Fibroblast of lung (primary cell): ENCODE measurements at regions not wholly inside any gene's neighbourhood (a gene's known extent, or its start where the extent isn't known, plus 50 kb on each side); places are given as distances from the start of the nearest gene placed in this dataset.
A peak's percentile ranks its signal among the peaks of the same experiment; 100 is the strongest.

ENCODE experiments used
- DNase-seq, 2 donors: peaks; one replicate each; pipeline versions ENCODE4 v3.0.0 to v3.0.0-alpha.2; 2010; ENCODE audit warnings: low read depth in 2 of 2
- H2AFZ ChIP-seq: 2 replicates; pipeline ENCODE4 v1.5.1; 2012; ENCODE audit warnings: low read length, control low read depth, inconsistent platforms
- H3K27ac ChIP-seq: 2 replicates; pipeline ENCODE4 v1.5.1; 2011; ENCODE audit warnings: low read length, control low read depth; ENCODE audit not compliant: insufficient read depth
- H3K27me3 ChIP-seq: 2 replicates; pipeline ENCODE4 v1.5.1; 2011; ENCODE audit warnings: mild to moderate bottlenecking, low read length; ENCODE audit not compliant: control insufficient read depth, insufficient read depth
- H3K36me3 ChIP-seq: 2 replicates; pipeline ENCODE4 v1.5.1; 2011; ENCODE audit warnings: low read length; ENCODE audit not compliant: control insufficient read depth, insufficient read depth
- H3K4me1 ChIP-seq: 2 replicates; pipeline ENCODE4 v1.5.1; 2011; ENCODE audit warnings: low read length; ENCODE audit not compliant: control insufficient read depth, insufficient read depth; ENCODE audit errors: extremely low read depth
- H3K4me2 ChIP-seq: 2 replicates; pipeline ENCODE4 v1.5.1; 2011; ENCODE audit warnings: low read length, control low read depth; ENCODE audit not compliant: insufficient read depth; ENCODE audit errors: extremely low read depth
- H3K4me3 ChIP-seq, 4 experiments: fragments of 200-600 bp in 1 of 4; sonication (generic) in 1 of 4; replicated peaks in 1 of 4; 2 replicates each; pipeline ENCODE4 v1.5.1; 2011 to 2016; ENCODE audit warnings: low read length in 4 of 4, low read depth in 3 of 4, mild to moderate bottlenecking in 3 of 4, control low read depth in 2 of 4, inconsistent platforms in 1 of 4, mixed read lengths in 1 of 4; ENCODE audit not compliant: insufficient read depth in 1 of 4; ENCODE audit errors: control extremely low read depth in 1 of 4
- H3K79me2 ChIP-seq: 2 replicates; pipeline ENCODE4 v1.5.1; 2012; ENCODE audit warnings: mild to moderate bottlenecking, low read length, inconsistent platforms; ENCODE audit not compliant: control insufficient read depth, insufficient read depth
- H3K9ac ChIP-seq: 2 replicates; pipeline ENCODE4 v1.5.1; 2011; ENCODE audit warnings: mild to moderate bottlenecking, low read length, control low read depth; ENCODE audit not compliant: insufficient read depth
- H3K9me3 ChIP-seq: 2 replicates; pipeline ENCODE4 v1.5.1; 2012; ENCODE audit warnings: low read depth, low read length; ENCODE audit not compliant: control insufficient read depth, insufficient read depth
- H4K20me1 ChIP-seq: 2 replicates; pipeline ENCODE4 v1.5.1; 2011; ENCODE audit warnings: low read length; ENCODE audit not compliant: control insufficient read depth, insufficient read depth; ENCODE audit errors: extremely low read depth
- EZH2 ChIP-seq: IDR thresholded peaks from 2 replicates; pipeline ENCODE4 v1.5.1; 2012; ENCODE audit warnings: low read length, control low read depth, mild to moderate bottlenecking; ENCODE audit errors: missing control alignments
- TF ChIP-seq, protein P1 (sequence below), 2 donors: IDR thresholded peaks in 1 of 2; conservative IDR thresholded peaks in 1 of 2; 1 replicate in 1 of 2; 2 replicates in 1 of 2; pipeline ENCODE4 v1.5.1; 2011 to 2012; ENCODE audit warnings: low read length in 2 of 2, control low read depth in 1 of 2, inconsistent platforms in 1 of 2, low read depth in 1 of 2, mild to moderate bottlenecking in 1 of 2

GRCh38 chr9:116102596-116102995 is 51.0 kb upstream of the PAPPA start:
- Histone ChIP-seq H3K27me3 (no peaks in the 10 kb centered on the region), H3K36me3 (no peaks in the 10 kb centered on the region), H3K27ac (no peak overlapping the region), H3K79me2 (no peaks in the 10 kb centered on the region), H3K4me3 (no peak overlapping the region), H2AFZ (no peak overlapping the region), H4K20me1 (no peaks in the 10 kb centered on the region), H3K4me2 (no peak overlapping the region), H3K9me3 (no peaks in the 10 kb centered on the region), H3K9ac (no peak overlapping the region), H3K4me1 (peaks cover 3% of the 10 kb centered on the region)
- peak in 1 of 2 donors; percentile 29 for DNase-seq
- TF ChIP-seq, protein P1, sequence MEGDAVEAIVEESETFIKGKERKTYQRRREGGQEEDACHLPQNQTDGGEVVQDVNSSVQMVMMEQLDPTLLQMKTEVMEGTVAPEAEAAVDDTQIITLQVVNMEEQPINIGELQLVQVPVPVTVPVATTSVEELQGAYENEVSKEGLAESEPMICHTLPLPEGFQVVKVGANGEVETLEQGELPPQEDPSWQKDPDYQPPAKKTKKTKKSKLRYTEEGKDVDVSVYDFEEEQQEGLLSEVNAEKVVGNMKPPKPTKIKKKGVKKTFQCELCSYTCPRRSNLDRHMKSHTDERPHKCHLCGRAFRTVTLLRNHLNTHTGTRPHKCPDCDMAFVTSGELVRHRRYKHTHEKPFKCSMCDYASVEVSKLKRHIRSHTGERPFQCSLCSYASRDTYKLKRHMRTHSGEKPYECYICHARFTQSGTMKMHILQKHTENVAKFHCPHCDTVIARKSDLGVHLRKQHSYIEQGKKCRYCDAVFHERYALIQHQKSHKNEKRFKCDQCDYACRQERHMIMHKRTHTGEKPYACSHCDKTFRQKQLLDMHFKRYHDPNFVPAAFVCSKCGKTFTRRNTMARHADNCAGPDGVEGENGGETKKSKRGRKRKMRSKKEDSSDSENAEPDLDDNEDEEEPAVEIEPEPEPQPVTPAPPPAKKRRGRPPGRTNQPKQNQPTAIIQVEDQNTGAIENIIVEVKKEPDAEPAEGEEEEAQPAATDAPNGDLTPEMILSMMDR (conservative IDR thresholded peaks at IDR 0.05 in 1 of 2, IDR thresholded peaks at IDR 0.05 in 1 of 2; ENCODE audit: low read depth in 1 of 2, low read length in 2 of 2) = no peak
- TF ChIP-seq EZH2 = no peak
